Tibial artery (tissue), 4 donors: ENCODE measurements at regions not wholly inside any gene's neighbourhood (a gene's known extent, or its start where the extent isn't known, plus 50 kb on each side); places are given as distances from the start of the nearest gene placed in this dataset.

Experiments
- DNase-seq, 2 donors: peaks; one replicate each; pipeline ENCODE4 v3.0.0-alpha.2; 2019
- H3K27ac ChIP-seq, 2 donors: fragments of 200-600 bp; sonication (generic) in 1 of 2; 1 replicate in 1 of 2; 2 replicates in 1 of 2; pipeline ENCODE4 v1.5.1; 2018 to 2019; ENCODE audit warnings: mild to moderate bottlenecking in 1 of 2
- H3K27me3 ChIP-seq, 2 donors: fragments of 200-600 bp; sonication (generic) in 1 of 2; one replicate each; pipeline versions ENCODE4 v1.5.1 to v1.6.0; 2016 to 2019
- H3K36me3 ChIP-seq, 3 donors: fragments of 200-600 bp; sonication (generic) in 2 of 3; one replicate each; pipeline ENCODE4 v1.5.1; 2016 to 2019; ENCODE audit warnings: mild to moderate bottlenecking in 2 of 3
- H3K4me1 ChIP-seq, 4 donors: fragments of 200-600 bp; sonication (generic) in 2 of 4; 1 replicate in 3 of 4; 2 replicates in 1 of 4; pipeline ENCODE4 v1.5.1; 2016 to 2019
- H3K4me3 ChIP-seq, 2 donors: fragments of 200-600 bp; sonication (generic) in 1 of 2; 1 replicate in 1 of 2; 2 replicates in 1 of 2; pipeline ENCODE4 v1.5.1; 2018 to 2019; ENCODE audit warnings: mild to moderate bottlenecking in 2 of 2
- H3K9me3 ChIP-seq, 3 donors: fragments of 200-600 bp; sonication (generic) in 1 of 3; one replicate each; pipeline ENCODE4 v1.5.1; 2016 to 2019
- CTCF ChIP-seq, 2 experiments: fragments of 200-600 bp in 1 of 2; fragments of 450-650 bp in 1 of 2; IDR thresholded peaks; one replicate each; pipeline ENCODE4 v1.5.1; 2017 to 2019; ENCODE audit warnings: antibody characterized with exemption in 2 of 2, mild to moderate bottlenecking in 1 of 2, moderate library complexity in 1 of 2
- intact Hi-C: fragments of 100-400 bp; cut with DNase I; formaldehyde crosslinking; loops from one replicate; pipeline ENCODE4 v1.15.0; 2023; ENCODE audit warnings: low total_unique reads

- no peak overlapping the region for H3K27ac ChIP-seq
- TF ChIP-seq CTCF (IDR thresholded peaks at IDR 0.05) = no peak
Observed at GRCh38 chr1:25083481-25084345, 148.6 kb downstream of the SYF2 start.

GRCh38 chr1:25082995-25083394 is 149.3 kb downstream of the SYF2 start:
- no peak for DNase-seq
- no peak overlapping the region for H3K27ac ChIP-seq
- no peak overlapping the region for H3K4me3 ChIP-seq
- TF ChIP-seq CTCF (IDR thresholded peaks at IDR 0.05) = no peak
- no peaks in the 10 kb centered on the region for H3K9me3 ChIP-seq
- peaks cover 0 to 26% of the 10 kb centered on the region in 2 donors for H3K27me3 ChIP-seq
- intact Hi-C loops = no loop called here
- no peaks in the 10 kb centered on the region for H3K36me3 ChIP-seq
- H3K4me1 ChIP-seq = no peaks in the 10 kb centered on the region

More at GRCh38 chr1:25083481-25084345, 148.6 kb downstream of the SYF2 start:
- no peak for DNase-seq
- no peaks in the 10 kb centered on the region for H3K9me3 ChIP-seq
- H3K4me1 ChIP-seq = no peaks in the 10 kb centered on the region
- no peaks in the 10 kb centered on the region for H3K36me3 ChIP-seq
- H3K27me3 ChIP-seq = peaks cover 0 to 33% of the 10 kb centered on the region in 2 donors
- no peak overlapping the region for H3K4me3 ChIP-seq
- intact Hi-C loops = no loop called here

- Histone ChIP-seq H3K4me1 (no peaks in the 10 kb centered on the region), H3K27me3 (peaks cover 0 to 20% of the 10 kb centered on the region in 2 donors), H3K9me3 (peaks cover 0 to 5% (median 0%) of the 10 kb centered on the region in 3 donors), H3K36me3 (no peaks in the 10 kb centered on the region), H3K4me3 (no peak overlapping the region), H3K27ac (no peak overlapping the region)
- no peak for DNase-seq
- intact Hi-C loops = no loop called here
- TF ChIP-seq CTCF (IDR thresholded peaks at IDR 0.05) = no peak
Observed at GRCh38 chr1:25082216-25082899, 149.9 kb downstream of the SYF2 start.

- Histone ChIP-seq H3K9me3 (peaks cover 0 to 9% (median 0%) of the 10 kb centered on the region in 3 donors), H3K27ac (no peak overlapping the region), H3K36me3 (no peaks in the 10 kb centered on the region), H3K27me3 (peaks cover 0 to 13% of the 10 kb centered on the region in 2 donors), H3K4me1 (no peaks in the 10 kb centered on the region), H3K4me3 (no peak overlapping the region)
- DNase-seq = no peak
- intact Hi-C loops = no loop called here
- no peak for TF ChIP-seq CTCF (IDR thresholded peaks at IDR 0.05)
Observed at GRCh38 chr1:25081496-25081895, 150.8 kb downstream of the SYF2 start.

GRCh38 chr1:25080294-25081209 is 150.5 kb upstream of the RUNX3 start:
- intact Hi-C loops = no loop called here
- Histone ChIP-seq H3K4me3 (no peak overlapping the region), H3K4me1 (no peaks in the 10 kb centered on the region), H3K36me3 (no peaks in the 10 kb centered on the region), H3K27me3 (peaks cover 0 to 13% of the 10 kb centered on the region in 2 donors), H3K27ac (no peak overlapping the region), H3K9me3 (peaks cover 0 to 9% (median 0%) of the 10 kb centered on the region in 3 donors)
- DNase-seq = no peak
- TF ChIP-seq CTCF (IDR thresholded peaks at IDR 0.05) = no peak
